HG02610 (cell line): ENCODE measurements at regions not wholly inside any gene's neighbourhood (a gene's known extent, or its start where the extent isn't known, plus 50 kb on each side); places are given as distances from the start of the nearest gene placed in this dataset.

Experiments
- ATAC-seq: cut with Tn5 transposase; IDR thresholded peaks from one replicate; pipeline ENCODE4 v1.9.1; 2021; ENCODE audit warnings: mild to moderate bottlenecking, moderate library complexity; ENCODE audit not compliant: unreplicated experiment

- no peak for ATAC-seq
Measured at GRCh38 chr16:63982110-63982509, 1139.8 kb downstream of the CDH11 start.

- ATAC-seq = no peak
Measured at GRCh38 chr16:63981639-63982038, 1140.2 kb downstream of the CDH11 start.

GRCh38 chr16:63980763-63981162, 1141.1 kb downstream of the CDH11 start:
- no peak for ATAC-seq

- ATAC-seq = no peak
Measured at GRCh38 chr16:63978240-63978639, 1143.6 kb downstream of the CDH11 start.

GRCh38 chr16:63976345-63976744, 1145.5 kb downstream of the CDH11 start:
- ATAC-seq = no peak

- no peak for ATAC-seq
Measured at GRCh38 chr16:63975669-63976068, 1146.2 kb downstream of the CDH11 start.

GRCh38 chr16:63967966-63968365, 1153.9 kb downstream of the CDH11 start:
- ATAC-seq = no peak

- ATAC-seq = no peak
Measured at GRCh38 chr16:63960321-63960720, 1161.5 kb downstream of the CDH11 start.

GRCh38 chr16:63947022-63947421, 1174.8 kb downstream of the CDH11 start:
- no peak for ATAC-seq

- ATAC-seq = no peak
Measured at GRCh38 chr16:63945806-63946205, 1176.1 kb downstream of the CDH11 start.

- ATAC-seq = no peak
Measured at GRCh38 chr16:63943566-63943965, 1178.3 kb downstream of the CDH11 start.

GRCh38 chr16:63938661-63939060, 1183.2 kb downstream of the CDH11 start:
- no peak for ATAC-seq

GRCh38 chr16:63933841-63934240, 1188.0 kb downstream of the CDH11 start:
- ATAC-seq = no peak

GRCh38 chr16:63928421-63928820, 1193.4 kb downstream of the CDH11 start:
- no peak for ATAC-seq

GRCh38 chr16:63925221-63925620, 1196.6 kb downstream of the CDH11 start:
- no peak for ATAC-seq

- ATAC-seq = no peak
Measured at GRCh38 chr16:63922560-63922959, 1199.3 kb downstream of the CDH11 start.

GRCh38 chr16:63921737-63922295, 1200.0 kb downstream of the CDH11 start:
- no peak for ATAC-seq

GRCh38 chr16:63913290-63913689, 1208.6 kb downstream of the CDH11 start:
- ATAC-seq = no peak

- no peak for ATAC-seq
Measured at GRCh38 chr16:63907251-63907650, 1214.6 kb downstream of the CDH11 start.

- ATAC-seq = no peak
Measured at GRCh38 chr16:63904930-63905329, 1216.9 kb downstream of the CDH11 start.

GRCh38 chr16:63904182-63904581, 1217.7 kb downstream of the CDH11 start:
- ATAC-seq = no peak

- ATAC-seq = no peak
Measured at GRCh38 chr16:63896383-63897109, 1225.3 kb downstream of the CDH11 start.

GRCh38 chr16:63890723-63891122, 1231.1 kb downstream of the CDH11 start:
- no peak for ATAC-seq
